ENCODE measurements at regions not wholly inside any gene's neighbourhood (a gene's known extent, or its start where the extent isn't known, plus 50 kb on each side); places are given as distances from the start of the nearest gene placed in this dataset.
A peak's percentile ranks its signal among the peaks of the same experiment; 100 is the strongest.
"Not testable (repeated sequence)": the region's sequence is repeated elsewhere in the genome, so short reads cannot be mapped to it uniquely, and the experiment has no call there.

- intact Hi-C loops (cut with DNase I) = no loop called here
- ATAC-seq (ENCODE audit: poor library complexity) = no peak
- no peak for DNase-seq
Observed at GRCh38 chr4:126372634-126373033, 1057.9 kb downstream of the FAT4 start.

DNA sequence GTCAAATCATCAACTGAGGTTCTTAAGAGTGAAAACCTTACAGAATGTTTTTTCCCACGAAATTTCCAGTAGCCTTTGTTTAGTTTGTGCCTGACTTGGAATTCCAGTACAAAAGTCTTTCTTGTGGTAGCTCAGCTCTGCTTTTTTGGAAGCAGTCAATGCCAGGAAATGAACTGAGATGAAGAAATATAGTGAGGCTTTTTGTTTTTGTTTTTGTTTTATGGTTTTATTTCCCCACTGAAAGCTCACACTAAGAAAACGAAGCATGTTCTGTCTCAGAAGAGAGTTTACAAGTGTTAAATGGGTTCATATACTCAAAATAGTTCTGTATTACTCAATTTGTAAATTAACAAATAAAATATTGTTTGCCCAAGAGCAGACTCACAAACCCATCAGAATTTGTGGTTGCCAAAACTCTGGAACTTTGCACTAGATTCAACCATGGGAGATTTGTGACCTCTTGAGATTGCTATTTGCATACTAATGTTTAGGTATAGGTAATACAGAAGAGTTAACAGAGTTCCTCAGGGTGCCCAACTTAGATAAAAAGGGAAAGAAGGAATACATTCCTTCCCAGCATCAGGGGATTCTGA lies 1060.8 kb downstream of the FAT4 start:
- ATAC-seq (ENCODE audit: poor library complexity) (no peak), DNase-seq (no peak)
- intact Hi-C loops (cut with DNase I) = no loop called here

DNA sequence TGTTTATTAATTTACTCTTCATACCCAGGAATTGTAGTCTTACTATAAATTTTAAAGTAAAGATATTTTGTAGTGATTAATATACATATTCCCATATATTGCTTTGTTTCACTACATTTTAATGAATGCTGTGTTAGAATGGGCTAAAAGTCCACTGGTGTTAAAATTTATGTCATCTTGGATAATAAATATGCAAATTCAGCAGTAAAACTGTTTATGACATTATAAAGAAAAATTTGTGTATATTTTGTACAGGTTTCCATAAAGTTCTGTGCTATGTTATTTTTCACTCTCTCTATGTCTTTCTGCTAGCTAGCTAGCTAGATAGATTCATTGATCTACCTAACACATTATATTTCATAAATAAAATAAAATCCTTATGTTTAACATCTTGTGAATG lies 1071.2 kb downstream of the FAT4 start:
- DNase-seq (no peak), ATAC-seq (ENCODE audit: poor library complexity) (no peak)
- intact Hi-C loops (cut with DNase I) = no loop called here

- no peak for ATAC-seq (ENCODE audit: poor library complexity)
- DNase-seq = no peak
- intact Hi-C loops (cut with DNase I) = no loop called here
Observed at GRCh38 chr4:126386512-126386911, 1071.8 kb downstream of the FAT4 start.

- intact Hi-C loops (cut with DNase I) = no loop called here
- DNase-seq = no peak
- ATAC-seq (ENCODE audit: poor library complexity) = no peak
Observed at GRCh38 chr4:126395664-126396063, 1080.9 kb downstream of the FAT4 start.

- ATAC-seq (ENCODE audit: poor library complexity) (no peak), DNase-seq (no peak)
- intact Hi-C loops (cut with DNase I) = no loop called here
Observed at GRCh38 chr4:126396121-126396520, 1081.4 kb downstream of the FAT4 start.

DNA sequence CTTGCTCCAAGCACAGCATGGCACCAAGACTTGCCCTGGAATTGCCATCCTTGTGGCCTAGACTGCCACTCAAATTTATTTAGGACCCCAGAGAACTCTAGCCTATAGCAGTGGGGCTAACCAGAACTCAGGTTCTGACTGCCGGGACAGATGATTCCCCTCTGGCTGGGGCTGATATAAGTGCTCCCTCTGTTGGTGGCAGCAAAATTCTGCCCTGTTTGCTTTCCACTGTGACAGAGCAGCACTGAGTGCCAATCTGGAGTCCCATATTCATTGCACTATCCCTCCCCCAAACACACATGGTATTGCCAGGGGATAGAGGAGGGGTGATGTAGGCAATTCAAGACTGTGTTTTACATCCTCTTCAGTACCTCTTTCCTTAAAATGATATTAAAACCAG lies 1081.9 kb downstream of the FAT4 start:
- ATAC-seq (ENCODE audit: poor library complexity) (no peak), DNase-seq (no peak)
- intact Hi-C loops (cut with DNase I) = no loop called here

DNA sequence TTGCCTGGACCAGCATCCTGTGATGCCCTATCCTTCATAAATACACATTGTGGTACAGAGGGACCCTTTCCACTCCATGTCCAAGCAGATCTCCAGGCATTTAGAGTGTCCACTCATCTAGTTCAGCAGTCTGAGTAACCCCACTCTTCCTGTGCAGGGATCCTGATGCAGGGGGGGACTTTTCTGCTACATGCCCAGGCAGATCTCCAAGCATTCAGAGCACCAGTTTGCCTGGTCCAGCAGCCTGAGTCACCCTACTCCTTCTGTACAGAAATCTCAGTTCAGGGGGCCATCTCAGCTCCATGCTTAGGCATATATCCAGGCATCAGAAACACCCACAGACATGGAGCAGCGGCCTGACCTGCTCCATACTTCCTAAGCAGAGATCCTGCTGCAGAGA lies 1089.8 kb downstream of the FAT4 start:
- intact Hi-C loops (cut with DNase I) = no loop called here
- DNase-seq = no peak
- ATAC-seq (ENCODE audit: poor library complexity) = no peak

GRCh38 chr4:126405369-126405982 lies 1090.7 kb downstream of the FAT4 start:
- intact Hi-C loops (cut with DNase I) = no loop called here
- peak; percentile 56 for ATAC-seq (ENCODE audit: poor library complexity)
- DNase-seq = no peak

DNA sequence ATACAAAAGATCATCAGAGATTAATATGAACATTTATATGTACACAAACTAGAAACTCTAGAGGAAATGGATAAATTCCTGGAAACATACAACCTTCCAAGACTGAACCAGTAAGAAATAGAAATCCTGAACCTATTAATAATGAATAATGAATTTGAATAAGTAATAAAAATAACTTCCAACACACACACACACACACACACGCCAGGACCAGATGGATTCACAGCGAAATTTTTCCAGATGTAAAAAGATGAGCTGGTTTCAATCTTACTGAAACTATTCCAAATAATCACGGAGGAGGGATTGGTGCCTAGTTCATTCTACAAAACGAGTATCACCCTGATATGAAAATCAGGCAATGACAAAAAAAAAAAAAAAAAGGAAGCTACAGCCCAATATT lies 1095.0 kb downstream of the FAT4 start:
- DNase-seq (no peak), ATAC-seq (ENCODE audit: poor library complexity) (no peak)
- intact Hi-C loops (cut with DNase I) = no loop called here

GRCh38 chr4:126411047-126411446 lies 1096.3 kb downstream of the FAT4 start:
- DNase-seq (no peak), ATAC-seq (ENCODE audit: poor library complexity) (no peak)
- intact Hi-C loops (cut with DNase I) = no loop called here

DNA sequence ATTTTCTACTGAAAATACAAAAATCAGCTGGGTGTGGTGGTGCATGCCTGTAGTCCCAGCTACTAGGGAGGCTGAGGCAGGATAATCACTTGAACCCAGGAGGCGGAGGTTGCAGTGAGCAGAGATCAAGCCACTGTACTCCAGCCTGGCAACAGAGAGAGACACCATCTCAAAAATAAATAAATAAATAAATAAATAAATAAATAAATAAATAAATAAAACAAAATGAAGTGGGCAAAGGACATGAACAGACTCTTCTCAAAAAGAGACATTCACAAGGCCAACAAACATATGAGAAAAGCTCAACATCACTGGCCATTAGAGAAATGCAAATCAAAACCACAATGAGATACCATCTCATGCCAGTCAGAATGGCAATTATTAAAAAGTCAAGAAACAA lies 1097.6 kb downstream of the FAT4 start:
- DNase-seq; intact Hi-C loops (cut with DNase I); ATAC-seq (ENCODE audit: poor library complexity): not testable (repeated sequence)

- intact Hi-C loops (cut with DNase I) = no loop called here
Observed at GRCh38 chr4:126414741-126415140, 1100.0 kb downstream of the FAT4 start.

GRCh38 chr4:126419266-126419665 lies 1104.5 kb downstream of the FAT4 start:
- intact Hi-C loops (cut with DNase I) = no loop called here
- ATAC-seq (ENCODE audit: poor library complexity) (no peak), DNase-seq (no peak)

More at GRCh38 chr4:126414741-126415140, 1100.0 kb downstream of the FAT4 start:
- ATAC-seq (ENCODE audit: poor library complexity) (no peak), DNase-seq (no peak)

DNA sequence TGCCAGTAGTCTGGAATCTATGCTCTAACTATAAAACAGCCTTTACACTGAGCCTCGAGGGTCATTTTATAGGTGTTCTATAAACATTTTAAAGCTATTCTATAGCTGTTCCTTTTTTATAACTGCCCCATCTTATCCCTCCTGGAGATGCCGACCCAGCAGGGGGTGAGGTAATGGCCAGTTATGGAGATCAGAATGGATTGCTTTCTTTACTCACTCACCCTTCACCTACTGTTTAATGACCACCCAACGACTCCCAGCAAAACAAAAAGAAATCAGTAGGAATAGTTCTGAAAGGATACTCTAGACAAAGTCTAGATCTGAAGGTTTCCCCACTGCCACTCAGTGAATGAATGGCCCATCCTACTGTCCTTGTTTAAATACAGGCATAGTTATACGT lies 1113.1 kb downstream of the FAT4 start:
- intact Hi-C loops (cut with DNase I) = no loop called here
- no peak for ATAC-seq (ENCODE audit: poor library complexity)
- DNase-seq = no peak

DNA sequence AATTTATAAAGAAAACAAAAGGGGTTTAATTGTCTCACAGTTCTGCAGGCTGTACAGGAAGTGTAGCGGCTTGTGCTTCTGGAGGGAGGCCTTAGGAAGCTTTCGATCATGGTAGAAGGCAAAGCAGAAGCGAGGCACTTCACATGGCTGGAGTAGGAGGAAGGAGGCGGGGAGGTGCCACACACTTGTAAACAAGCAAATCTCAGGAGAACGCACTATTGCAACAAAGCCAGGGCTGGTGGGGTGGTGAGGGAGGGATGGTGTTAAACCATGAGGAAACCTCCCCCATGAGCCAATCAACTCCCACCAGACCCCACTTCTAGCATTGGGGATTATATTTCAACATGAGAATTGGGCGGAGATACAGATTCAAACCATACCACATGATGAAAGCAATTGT lies 1116.3 kb downstream of the FAT4 start:
- no peak for DNase-seq
- intact Hi-C loops (cut with DNase I) = no loop called here
- no peak for ATAC-seq (ENCODE audit: poor library complexity)

GRCh38 chr4:126435491-126435890 lies 1120.7 kb downstream of the FAT4 start:
- no peak for ATAC-seq (ENCODE audit: poor library complexity)
- intact Hi-C loops (cut with DNase I) = no loop called here
- no peak for DNase-seq

GRCh38 chr4:126440297-126440696 lies 1125.5 kb downstream of the FAT4 start:
- ATAC-seq (ENCODE audit: poor library complexity) (no peak), DNase-seq (no peak)
- intact Hi-C loops (cut with DNase I) = no loop called here

DNA sequence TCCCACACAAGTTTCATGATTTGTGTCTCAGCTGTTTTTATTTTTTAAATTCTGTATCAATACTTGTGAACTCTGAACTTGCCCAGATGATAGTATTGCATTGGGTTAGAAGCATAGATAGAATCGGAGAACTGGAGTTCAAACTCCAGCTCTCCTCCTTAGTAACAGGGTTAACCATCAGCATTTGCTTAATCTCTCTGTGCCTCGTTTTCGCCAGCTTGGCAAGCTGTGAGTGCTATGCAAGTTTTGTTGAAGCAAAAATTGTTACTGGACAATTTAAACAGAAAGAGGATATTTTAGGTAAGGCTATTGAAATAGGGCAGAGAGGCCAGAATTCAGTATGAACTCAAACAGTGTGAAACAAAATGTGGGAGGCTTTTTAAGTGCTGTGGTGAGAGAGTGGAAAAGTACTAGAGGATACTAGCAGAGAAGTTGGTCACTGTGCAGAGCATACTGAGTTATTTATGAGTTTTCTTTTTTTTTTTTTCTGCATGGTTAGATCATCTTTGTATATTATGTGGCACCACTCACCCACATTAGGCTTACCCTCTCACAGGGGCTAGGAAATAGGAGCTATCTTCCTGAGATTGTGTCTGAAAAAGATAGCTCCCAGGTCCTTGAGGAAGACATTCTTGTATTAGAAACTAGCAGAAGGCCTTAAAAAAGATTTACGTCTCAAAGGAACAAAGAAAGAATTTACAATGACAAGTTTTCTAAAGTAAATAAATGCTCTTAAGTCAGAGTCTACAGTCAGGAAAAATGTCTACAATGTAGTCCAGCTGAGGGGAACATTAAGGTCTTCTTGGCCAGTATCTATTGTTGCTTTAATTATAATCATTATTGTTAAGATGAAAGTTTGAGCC lies 1126.6 kb downstream of the FAT4 start:
- ATAC-seq (ENCODE audit: poor library complexity) = peak; percentile 81
- DNase-seq = peak; percentile 40
- intact Hi-C loops (cut with DNase I) = no loop called here

DNA sequence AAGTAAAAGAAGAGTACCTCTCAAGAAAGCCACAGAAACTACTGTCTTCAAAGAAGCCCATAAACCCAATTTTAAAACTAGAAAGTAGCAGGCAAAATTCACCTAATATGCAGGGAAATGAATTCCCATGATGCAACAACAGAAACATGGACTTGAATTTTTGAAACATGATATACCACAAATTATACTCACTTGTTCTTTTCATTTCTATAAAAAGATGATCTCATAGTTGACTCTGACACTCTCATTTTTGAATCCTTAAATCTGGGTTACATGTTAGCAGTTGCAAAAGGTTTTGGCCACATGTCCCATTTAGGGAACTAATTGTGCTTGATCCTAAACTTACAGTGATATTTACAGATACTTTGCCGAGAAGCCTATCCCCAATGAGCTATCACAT lies 1130.8 kb downstream of the FAT4 start:
- intact Hi-C loops (cut with DNase I) = no loop called here
- no peak for DNase-seq
- peak; percentile 33 for ATAC-seq (ENCODE audit: poor library complexity)

Measured in Right ventricle myocardium superior (tissue), 1 donor.